ENCODE measurements at regions not wholly inside any gene's neighbourhood (a gene's known extent, or its start where the extent isn't known, plus 50 kb on each side); places are given as distances from the start of the nearest gene placed in this dataset.

GRCh38 chr9:126154869-126155268 is 171.8 kb upstream of the MVB12B start:
- DNase-seq: no peak

GRCh38 chr9:126155756-126156664 is 170.6 kb upstream of the MVB12B start:
- DNase-seq: no peak

GRCh38 chr9:126156898-126157297 is 169.7 kb upstream of the MVB12B start:
- no peak for DNase-seq

GRCh38 chr9:126157423-126157822 is 169.2 kb upstream of the MVB12B start:
- DNase-seq: no peak

GRCh38 chr9:126157826-126158587 is 168.6 kb upstream of the MVB12B start:
- DNase-seq: no peak

- no peak for DNase-seq
Measured at GRCh38 chr9:126158588-126159429, 167.8 kb upstream of the MVB12B start.

GRCh38 chr9:126159430-126160060 is 167.1 kb upstream of the MVB12B start:
- no peak for DNase-seq

- DNase-seq: no peak
Measured at GRCh38 chr9:126160067-126160853, 166.4 kb upstream of the MVB12B start.

- DNase-seq: no peak
Measured at GRCh38 chr9:126160854-126161329, 165.7 kb upstream of the MVB12B start.

GRCh38 chr9:126162611-126163381 is 163.8 kb upstream of the MVB12B start:
- DNase-seq: no peak

- DNase-seq: no peak
Measured at GRCh38 chr9:126164796-126165525, 161.7 kb upstream of the MVB12B start.

GRCh38 chr9:126165755-126166154 is 160.9 kb upstream of the MVB12B start:
- DNase-seq: no peak

- no peak for DNase-seq
Measured at GRCh38 chr9:126166291-126166690, 160.3 kb upstream of the MVB12B start.

GRCh38 chr9:126166866-126167265 is 159.8 kb upstream of the MVB12B start:
- DNase-seq: no peak

- DNase-seq: no peak
Measured at GRCh38 chr9:126169736-126170135, 156.9 kb upstream of the MVB12B start.

- no peak for DNase-seq
Measured at GRCh38 chr9:126170286-126170823, 156.3 kb upstream of the MVB12B start.

- no peak for DNase-seq
Measured at GRCh38 chr9:126171641-126172040, 155.0 kb upstream of the MVB12B start.

- DNase-seq: no peak
Measured at GRCh38 chr9:126173401-126173800, 153.2 kb upstream of the MVB12B start.

- DNase-seq: no peak
Measured at GRCh38 chr9:126173929-126174328, 152.7 kb upstream of the MVB12B start.

GRCh38 chr9:126183266-126183665 is 143.4 kb upstream of the MVB12B start:
- DNase-seq: no peak
